Mesodermal cell (in vitro differentiated cells): ENCODE measurements at regions not wholly inside any gene's neighbourhood (a gene's known extent, or its start where the extent isn't known, plus 50 kb on each side); places are given as distances from the start of the nearest gene placed in this dataset.
"Not testable (repeated sequence)": the region's sequence is repeated elsewhere in the genome, so short reads cannot be mapped to it uniquely, and the experiment has no call there.

Experiments used
- H3K27ac ChIP-seq: 2 replicates; pipeline ENCODE4 v1.7.0; 2013; ENCODE audit warnings: mild to moderate bottlenecking, low read depth, low read length, moderate library complexity; ENCODE audit not compliant: severe bottlenecking
- H3K36me3 ChIP-seq: 2 replicates; pipeline ENCODE4 v1.7.1; 2013; ENCODE audit warnings: mild to moderate bottlenecking, low read length, moderate library complexity; ENCODE audit not compliant: control insufficient read depth, insufficient read depth
- H3K4me1 ChIP-seq: one replicate; pipeline ENCODE4 v1.7.1; 2013; ENCODE audit warnings: mild to moderate bottlenecking, low read length; ENCODE audit not compliant: insufficient read depth, control insufficient read depth, poor library complexity, severe bottlenecking
- H3K4me3 ChIP-seq: 2 replicates; pipeline ENCODE4 v1.7.0; 2013; ENCODE audit warnings: low read length, control low read depth, mild to moderate bottlenecking; ENCODE audit not compliant: insufficient read depth, poor library complexity, severe bottlenecking; ENCODE audit errors: extremely low read depth
- H3K9me3 ChIP-seq: 2 replicates; pipeline ENCODE4 v1.7.1; 2013; ENCODE audit warnings: mild to moderate bottlenecking, low read length, moderate library complexity; ENCODE audit not compliant: control insufficient read depth
- WGBS, 2 experiments: methylation state at CpG; one replicate each; pipeline ENCODE4 v1.1.5; 2013; ENCODE audit warnings: missing lambda C conversion rate in 2 of 2; ENCODE audit not compliant: insufficient coverage in 2 of 2; 5-methylcytosine and 5-hydroxymethylcytosine counted together

DNA sequence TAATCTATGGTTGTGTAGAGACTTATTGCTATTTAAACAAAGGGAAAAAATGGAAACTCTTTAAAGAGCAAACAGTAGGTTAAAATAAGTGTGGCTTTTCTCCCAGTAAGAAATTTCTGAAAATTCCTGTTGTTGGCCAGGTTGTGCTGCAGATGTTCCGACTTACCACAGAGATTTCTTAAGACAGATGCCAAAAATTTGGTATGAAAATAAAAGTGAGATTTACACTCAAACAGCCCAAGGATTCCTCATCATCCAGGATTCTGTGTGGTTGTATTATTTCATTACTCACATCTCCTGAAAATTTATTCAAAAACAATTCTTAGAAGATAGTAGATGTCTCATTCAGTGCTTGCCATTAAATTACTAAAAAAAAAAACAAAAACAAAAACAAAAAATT is 296.7 kb upstream of the PTBP2 start:
- H3K4me3 ChIP-seq: no peak overlapping the region
- no peaks in the 10 kb centered on the region for H3K4me1 ChIP-seq
- H3K9me3 ChIP-seq: no peaks in the 10 kb centered on the region
- no peaks in the 10 kb centered on the region for H3K36me3 ChIP-seq
- no peak overlapping the region for H3K27ac ChIP-seq
- no CpG with 5 or more reads among the region's 1 CpG for WGBS, 2 experiments

DNA sequence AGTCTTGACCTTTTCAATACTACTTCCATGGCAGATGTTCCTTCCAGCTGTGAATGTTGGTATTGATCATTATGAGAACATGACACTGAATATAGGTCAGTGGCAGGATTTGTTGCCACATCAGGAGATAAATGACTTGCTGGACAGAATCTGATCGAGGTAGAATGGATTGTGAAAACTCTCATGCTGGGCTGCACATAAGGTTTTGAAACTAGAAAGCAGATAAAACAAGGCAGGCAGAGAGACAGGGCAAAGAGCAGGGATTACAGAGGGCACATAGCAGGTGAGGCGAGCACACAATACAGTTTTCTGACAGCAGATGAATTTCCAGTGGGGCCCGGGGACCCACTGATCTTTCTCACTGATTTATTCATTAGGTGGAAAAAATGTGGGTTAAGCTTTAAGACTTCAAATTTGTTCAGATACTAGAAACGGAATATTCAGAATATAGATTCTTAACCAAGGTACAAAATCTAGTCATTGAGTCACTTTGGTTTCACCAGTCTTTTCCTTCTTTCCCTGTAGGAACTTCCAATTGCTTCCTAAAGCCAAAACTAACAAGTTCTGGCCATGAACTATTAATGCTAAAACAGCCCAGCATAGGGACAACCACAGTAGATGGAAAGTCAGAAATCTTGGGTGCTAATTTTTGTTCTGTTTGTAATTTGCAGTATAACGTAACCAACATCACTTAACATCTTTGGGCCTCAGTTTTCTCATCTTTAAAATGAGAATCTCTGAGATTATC is 296.0 kb upstream of the PTBP2 start:
- Histone ChIP-seq H3K36me3 (no peaks in the 10 kb centered on the region), H3K4me1 (no peaks in the 10 kb centered on the region), H3K9me3 (no peaks in the 10 kb centered on the region), H3K4me3 (no peak overlapping the region), H3K27ac (no peak overlapping the region)
- 62 to 100% methylated on average over 1 to 3 of the region's 5 CpGs for WGBS, 2 experiments

- Histone ChIP-seq H3K9me3 (no peaks in the 10 kb centered on the region), H3K4me3 (no peak overlapping the region), H3K27ac (no peak overlapping the region), H3K4me1 (no peaks in the 10 kb centered on the region), H3K36me3 (no peaks in the 10 kb centered on the region)
- WGBS, 2 experiments: no CpG with 5 or more reads among the region's 2 CpGs
Observed at GRCh38 chr1:96427616-96428015, 294.0 kb upstream of the PTBP2 start.

DNA sequence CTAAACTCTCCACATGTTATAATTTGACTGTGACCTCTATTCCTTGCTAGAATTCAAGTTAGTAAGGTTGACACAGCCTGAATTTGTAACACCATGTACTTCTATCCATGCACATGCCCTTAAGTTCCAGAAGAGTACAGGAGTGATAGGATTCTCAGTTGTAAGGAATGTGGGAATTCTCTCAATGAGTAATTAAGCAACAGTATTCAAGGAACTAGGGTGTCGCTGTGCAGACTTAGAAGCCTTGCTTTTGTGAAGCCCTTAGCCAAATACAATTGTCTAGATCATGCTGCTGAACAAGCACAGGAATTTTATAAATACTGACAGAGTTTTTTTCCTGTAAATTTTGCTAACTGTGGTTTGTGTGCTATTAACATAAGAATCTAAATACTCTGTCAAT is 276.3 kb upstream of the PTBP2 start:
- no peaks in the 10 kb centered on the region for H3K36me3 ChIP-seq
- H3K4me1 ChIP-seq: no peaks in the 10 kb centered on the region
- WGBS, 2 experiments: no CpG with 5 or more reads among the region's 1 CpG
- no peak overlapping the region for H3K4me3 ChIP-seq
- no peaks in the 10 kb centered on the region for H3K9me3 ChIP-seq
- H3K27ac ChIP-seq: no peak overlapping the region

GRCh38 chr1:96464066-96464465 is 257.5 kb upstream of the PTBP2 start:
- Histone ChIP-seq H3K4me3 (no peak overlapping the region), H3K27ac (no peak overlapping the region), H3K4me1 (no peaks in the 10 kb centered on the region), H3K9me3 (no peaks in the 10 kb centered on the region), H3K36me3 (no peaks in the 10 kb centered on the region)
- no CpG with 5 or more reads among the region's 3 CpGs for WGBS, 2 experiments

DNA sequence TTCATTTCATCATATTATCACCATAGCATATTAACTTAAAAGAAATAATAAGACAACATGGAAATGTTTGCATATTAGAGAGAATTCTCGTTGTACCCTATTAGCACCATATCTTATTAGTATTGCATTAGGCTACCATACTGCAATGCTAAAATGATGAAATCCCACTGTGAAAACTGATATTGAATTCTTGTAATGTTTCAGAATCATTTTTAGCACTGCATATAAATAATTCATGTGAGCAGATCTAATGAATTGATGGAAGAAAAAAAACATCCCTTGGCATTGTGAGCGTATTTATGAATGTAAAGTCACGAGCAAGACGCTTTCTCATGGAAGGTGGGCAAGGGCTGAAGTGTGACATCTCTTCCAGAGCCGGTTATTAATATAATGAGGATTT is 257.1 kb upstream of the PTBP2 start:
- Histone ChIP-seq H3K27ac (no peak overlapping the region), H3K4me3 (no peak overlapping the region), H3K4me1 (no peaks in the 10 kb centered on the region), H3K9me3 (no peaks in the 10 kb centered on the region), H3K36me3 (no peaks in the 10 kb centered on the region)
- WGBS, 2 experiments: 86 to 100% methylated on average over 4 of the region's 5 CpGs

DNA sequence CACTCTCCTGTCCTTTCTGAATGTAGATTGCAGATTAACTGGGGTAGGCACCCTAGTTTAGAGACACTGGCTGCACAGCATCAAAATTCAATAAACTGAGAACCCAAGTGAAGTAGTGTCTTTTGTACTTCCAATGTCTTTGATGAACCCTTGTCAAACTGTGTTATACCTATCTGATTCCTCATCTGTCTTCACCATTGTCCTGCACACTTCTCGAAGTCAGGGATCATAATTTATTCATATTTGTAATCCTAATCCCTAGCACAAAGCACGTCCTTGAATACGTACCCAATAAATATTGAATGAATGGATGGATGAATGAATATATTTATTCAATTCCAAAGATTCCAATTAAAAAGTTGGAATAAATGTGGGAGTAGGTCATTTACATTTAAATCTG is 256.6 kb upstream of the PTBP2 start:
- H3K9me3 ChIP-seq: no peaks in the 10 kb centered on the region
- H3K27ac ChIP-seq: no peak overlapping the region
- no peaks in the 10 kb centered on the region for H3K36me3 ChIP-seq
- H3K4me3 ChIP-seq: no peak overlapping the region
- H3K4me1 ChIP-seq: no peaks in the 10 kb centered on the region
- WGBS, 2 experiments: no CpG with 5 or more reads among the region's 3 CpGs

- no peaks in the 10 kb centered on the region for H3K36me3 ChIP-seq
- H3K9me3 ChIP-seq: no peaks in the 10 kb centered on the region
- H3K4me3 ChIP-seq: no peak overlapping the region
- no peak overlapping the region for H3K27ac ChIP-seq
- H3K4me1 ChIP-seq: no peaks in the 10 kb centered on the region
- 91 to 95% methylated on average over 4 to 5 of the region's 8 CpGs for WGBS, 2 experiments
Observed at GRCh38 chr1:96465441-96465840, 256.1 kb upstream of the PTBP2 start.

DNA sequence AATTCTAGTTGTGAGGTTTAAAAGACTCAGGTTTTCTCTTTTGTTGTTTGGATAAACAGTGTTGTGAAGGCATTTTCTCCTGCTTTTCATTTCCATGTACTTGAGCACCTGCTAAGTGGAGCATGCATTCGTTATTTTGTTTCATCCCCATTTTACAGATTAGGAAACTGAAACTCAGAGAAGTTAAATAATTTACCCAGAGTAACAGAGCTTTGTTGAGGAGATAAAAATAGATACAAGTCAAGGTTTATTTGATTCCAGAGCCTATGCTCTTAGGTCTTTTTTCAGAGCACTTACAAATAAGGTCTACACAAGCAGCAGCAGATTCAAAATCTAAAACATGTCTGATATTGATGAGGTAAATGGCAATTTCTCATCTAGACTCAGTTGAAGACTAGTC is 254.7 kb upstream of the PTBP2 start:
- WGBS, 2 experiments: 80% methylated on average over 1 of the region's 1 CpG; no CpG with 5 or more reads in 1 of the 2 experiments
- H3K4me1 ChIP-seq: no peaks in the 10 kb centered on the region
- no peak overlapping the region for H3K27ac ChIP-seq
- no peak overlapping the region for H3K4me3 ChIP-seq
- H3K36me3 ChIP-seq: no peaks in the 10 kb centered on the region
- H3K9me3 ChIP-seq: no peaks in the 10 kb centered on the region

- not testable (repeated sequence) for H3K9me3 ChIP-seq, H3K4me3 ChIP-seq, H3K4me1 ChIP-seq, H3K36me3 ChIP-seq, H3K27ac ChIP-seq
- WGBS, 2 experiments: no CpG with 5 or more reads among the region's 24 CpGs
Observed at GRCh38 chr1:96469726-96470125, 251.9 kb upstream of the PTBP2 start.

DNA sequence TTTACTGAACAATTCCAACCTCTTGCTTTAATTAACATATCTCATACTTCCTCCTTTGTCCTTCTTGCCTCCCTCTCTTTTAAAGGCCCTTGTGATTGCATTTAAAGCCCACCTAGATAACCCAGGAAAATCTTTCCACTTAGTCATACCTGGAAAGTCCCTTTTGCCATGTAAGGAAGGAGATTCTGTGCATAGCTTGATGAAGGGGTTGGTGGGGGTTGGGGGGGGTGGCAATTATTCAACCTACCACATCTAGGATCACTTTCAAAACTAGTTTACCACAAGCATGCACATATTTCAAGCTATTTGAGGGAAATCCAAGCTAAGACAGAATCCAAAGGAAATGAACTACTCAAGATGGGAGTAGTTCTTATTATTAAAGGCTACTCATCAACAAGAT is 249.1 kb upstream of the PTBP2 start:
- H3K36me3 ChIP-seq: no peaks in the 10 kb centered on the region
- H3K4me1 ChIP-seq: peaks cover 3% of the 10 kb centered on the region
- no peak overlapping the region for H3K4me3 ChIP-seq
- H3K9me3 ChIP-seq: no peaks in the 10 kb centered on the region
- H3K27ac ChIP-seq: no peak overlapping the region
